NCI-H460 (cell line): ENCODE measurements at regions not wholly inside any gene's neighbourhood (a gene's known extent, or its start where the extent isn't known, plus 50 kb on each side); places are given as distances from the start of the nearest gene placed in this dataset.
A peak's percentile ranks its signal among the peaks of the same experiment; 100 is the strongest.

Experiments used
- DNase-seq: peaks from one replicate; pipeline ENCODE4 v3.0.0-alpha.2; 2016; ENCODE audit warnings: low read depth; ENCODE audit errors: extremely low read depth
- small RNA-seq, 2 experiments: library from RNA; depleted of rRNA; stranded (forward); fragments of <200 nt; gene quantifications; one replicate each; pipeline ENCODE3, GENCODE V24; 2014

GRCh38 chr2:78892295-78892694 lies 133.2 kb upstream of the REG3G start:
- DNase-seq = no peak

GRCh38 chr2:78895022-78895421 lies 130.5 kb upstream of the REG3G start:
- DNase-seq = no peak

- DNase-seq = no peak
Measured at GRCh38 chr2:78896536-78896935, 129.0 kb upstream of the REG3G start.

GRCh38 chr2:78907089-78907488 lies 118.4 kb upstream of the REG3G start:
- no peak for DNase-seq

GRCh38 chr2:78908973-78909372 lies 116.5 kb upstream of the REG3G start:
- DNase-seq = peak; percentile 16

- no peak for DNase-seq
Measured at GRCh38 chr2:78910376-78910775, 115.1 kb upstream of the REG3G start.

GRCh38 chr2:78913257-78913656 lies 112.2 kb upstream of the REG3G start:
- no peak for DNase-seq

GRCh38 chr2:78925258-78925657 lies 100.2 kb upstream of the REG3G start:
- DNase-seq = no peak

- no peak for DNase-seq
Measured at GRCh38 chr2:78928502-78928901, 97.0 kb upstream of the REG3G start.

GRCh38 chr2:78940998-78941397 lies 84.5 kb upstream of the REG3G start:
- no peak for DNase-seq

GRCh38 chr2:78941751-78942150 lies 83.8 kb upstream of the REG3G start:
- DNase-seq = no peak

- DNase-seq = no peak
Measured at GRCh38 chr2:78963881-78964280, 61.6 kb upstream of the REG3G start.

GRCh38 chr2:78967294-78967693 lies 58.2 kb upstream of the REG3G start:
- DNase-seq = no peak

GRCh38 chr2:78973630-78974029 lies 51.9 kb upstream of the REG3G start:
- no peak for DNase-seq

Small RNA genes in the stretch of these regions (small RNA-seq; reads per million reads assigned to genes)
- gene RNU6-812P (0 reads per million in 2 experiments), gene RNU6-827P (0 reads per million in 2 experiments)
